ENCODE measurements at regions not wholly inside any gene's neighbourhood (a gene's known extent, or its start where the extent isn't known, plus 50 kb on each side); places are given as distances from the start of the nearest gene placed in this dataset.

DNA sequence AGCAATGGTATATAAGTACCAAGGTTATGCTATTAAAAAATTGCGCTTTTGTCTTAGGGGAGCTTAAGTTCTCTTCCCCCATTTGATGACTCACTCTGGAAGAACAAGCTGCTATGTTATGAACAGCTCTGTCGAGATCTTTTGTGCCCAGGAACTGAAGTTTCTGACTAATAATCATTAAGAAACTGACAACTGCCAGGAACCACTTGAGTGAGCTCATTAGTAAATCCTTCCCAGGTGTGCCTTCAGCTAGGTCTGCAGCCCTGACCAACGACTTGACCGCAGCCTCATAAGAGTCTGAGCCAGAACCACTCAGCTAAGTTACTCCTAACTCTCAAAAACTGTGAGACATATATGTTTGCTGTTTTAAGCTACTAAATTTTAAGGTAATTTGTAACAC, 147.8 kb downstream of the SLITRK6 start:
- Mint-ChIP-seq H3K36me3 (no peaks in the 10 kb centered on the region), H3K27ac (no peak overlapping the region), H3K9me3 (peaks cover 7% of the 10 kb centered on the region), H3K4me3 (no peak overlapping the region), H3K4me1 (no peaks in the 10 kb centered on the region)
- ATAC-seq, result no peak
- DNase-seq (ENCODE audit: low spot score in 2 of 2), result no peak

DNA sequence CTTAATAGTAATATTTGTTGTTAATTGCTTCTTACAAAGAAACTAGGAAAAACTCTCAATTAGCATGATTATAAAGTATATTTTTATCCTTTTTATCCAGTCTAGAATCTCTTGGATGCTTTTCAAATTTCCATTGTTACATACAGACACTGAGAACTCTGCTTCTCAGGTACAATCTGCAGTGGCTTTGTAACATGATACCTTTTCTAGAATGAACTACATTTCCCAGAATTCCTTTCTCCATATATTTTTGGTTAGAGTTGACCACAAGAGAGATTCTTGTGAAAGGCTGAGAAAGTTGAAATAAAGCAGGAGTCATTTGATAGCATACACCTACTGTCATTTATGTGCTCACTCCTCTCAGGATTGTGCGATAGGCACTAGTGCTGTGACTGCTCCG, 148.6 kb downstream of the SLITRK6 start:
- no peak overlapping the region for H3K4me3 Mint-ChIP-seq
- no peak for DNase-seq (ENCODE audit: low spot score in 2 of 2)
- no peaks in the 10 kb centered on the region for H3K4me1 Mint-ChIP-seq
- peaks cover 7% of the 10 kb centered on the region for H3K9me3 Mint-ChIP-seq
- no peak for ATAC-seq
- no peaks in the 10 kb centered on the region for H3K36me3 Mint-ChIP-seq
- no peak overlapping the region for H3K27ac Mint-ChIP-seq

DNA sequence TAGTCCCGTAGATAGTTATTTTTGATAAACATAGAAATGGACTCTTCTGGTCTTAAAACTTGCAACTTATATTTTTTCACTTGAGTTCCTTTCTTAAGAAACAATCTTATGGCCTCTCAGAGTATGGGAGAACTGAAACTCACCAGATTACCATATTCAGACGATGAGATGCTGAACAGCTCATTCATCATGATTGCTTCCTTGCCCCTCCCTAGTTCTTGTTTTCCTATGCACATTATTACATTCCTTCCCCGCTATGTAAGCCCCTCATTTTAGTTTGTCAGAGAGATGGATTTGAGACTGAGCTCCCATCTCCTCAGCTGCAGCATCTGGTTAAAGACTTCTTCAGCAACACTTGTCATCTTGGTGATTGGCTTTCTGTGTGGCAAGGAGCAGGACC, 158.5 kb downstream of the SLITRK6 start:
- DNase-seq (ENCODE audit: low spot score in 2 of 2), result no peak
- ATAC-seq, result no peak
- no peak overlapping the region for H3K27ac Mint-ChIP-seq
- no peaks in the 10 kb centered on the region for H3K36me3 Mint-ChIP-seq
- no peak overlapping the region for H3K4me3 Mint-ChIP-seq
- peaks cover 5% of the 10 kb centered on the region for H3K9me3 Mint-ChIP-seq
- H3K4me1 Mint-ChIP-seq, result no peaks in the 10 kb centered on the region

DNA sequence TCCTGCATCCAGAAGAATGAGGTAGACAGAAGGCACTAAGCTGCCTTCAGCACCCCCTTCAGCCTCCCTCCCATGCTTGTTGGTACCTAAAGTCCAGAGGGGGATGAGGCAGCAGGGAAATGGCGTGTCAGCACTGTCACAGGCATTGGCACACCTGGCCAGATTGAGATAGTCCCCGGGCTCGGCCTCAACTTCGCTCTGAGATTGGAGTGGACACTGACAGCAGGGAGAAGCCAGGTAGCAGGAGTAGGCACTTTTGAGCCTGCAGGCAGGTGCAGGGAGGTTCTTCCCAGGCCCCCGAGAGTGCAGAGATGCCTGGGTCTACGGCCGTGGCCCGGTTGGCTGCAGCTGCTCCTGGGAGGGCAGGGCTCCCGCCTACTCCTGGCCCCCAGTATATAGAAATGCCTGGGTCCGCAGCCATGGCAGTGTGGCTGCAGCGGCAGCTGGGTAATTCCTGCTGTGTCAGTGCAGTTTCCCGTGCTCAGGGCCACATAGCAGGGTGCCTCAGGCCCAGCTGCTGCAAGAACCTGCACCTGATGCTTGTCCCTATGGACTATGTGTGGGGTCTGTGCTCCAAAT, 160.3 kb downstream of the SLITRK6 start:
- DNase-seq (ENCODE audit: low spot score in 2 of 2) (no peak), ATAC-seq (peak; percentile 24)
- Mint-ChIP-seq H3K4me3 (no peak overlapping the region), H3K9me3 (peaks cover 5% of the 10 kb centered on the region), H3K36me3 (no peaks in the 10 kb centered on the region), H3K4me1 (no peaks in the 10 kb centered on the region), H3K27ac (no peak overlapping the region)

DNA sequence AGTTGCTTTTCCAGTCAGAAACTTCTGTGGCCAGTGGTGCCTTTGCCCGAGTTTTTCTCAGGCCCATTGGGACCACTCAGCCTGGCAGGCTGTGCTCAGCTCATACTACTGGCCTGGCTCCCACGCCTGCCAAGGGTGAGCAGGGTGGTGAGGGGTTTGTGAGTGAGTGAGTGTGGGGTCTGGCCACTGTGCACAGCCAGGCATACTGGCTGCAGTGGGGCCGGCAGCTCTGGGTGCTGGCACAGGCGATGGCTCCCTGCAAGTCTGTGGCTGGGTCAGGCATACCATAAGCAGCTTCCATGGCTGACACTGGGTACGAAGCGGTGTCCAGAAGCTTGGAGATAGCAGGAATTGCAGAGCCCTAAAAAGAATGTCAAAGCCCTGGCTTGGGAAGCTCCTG, 161.0 kb downstream of the SLITRK6 start:
- no peak for DNase-seq (ENCODE audit: low spot score in 2 of 2)
- H3K4me1 Mint-ChIP-seq, result no peaks in the 10 kb centered on the region
- peaks cover 5% of the 10 kb centered on the region for H3K9me3 Mint-ChIP-seq
- ATAC-seq, result peak; percentile 51
- H3K36me3 Mint-ChIP-seq, result no peaks in the 10 kb centered on the region
- H3K4me3 Mint-ChIP-seq, result no peak overlapping the region
- no peak overlapping the region for H3K27ac Mint-ChIP-seq

DNA sequence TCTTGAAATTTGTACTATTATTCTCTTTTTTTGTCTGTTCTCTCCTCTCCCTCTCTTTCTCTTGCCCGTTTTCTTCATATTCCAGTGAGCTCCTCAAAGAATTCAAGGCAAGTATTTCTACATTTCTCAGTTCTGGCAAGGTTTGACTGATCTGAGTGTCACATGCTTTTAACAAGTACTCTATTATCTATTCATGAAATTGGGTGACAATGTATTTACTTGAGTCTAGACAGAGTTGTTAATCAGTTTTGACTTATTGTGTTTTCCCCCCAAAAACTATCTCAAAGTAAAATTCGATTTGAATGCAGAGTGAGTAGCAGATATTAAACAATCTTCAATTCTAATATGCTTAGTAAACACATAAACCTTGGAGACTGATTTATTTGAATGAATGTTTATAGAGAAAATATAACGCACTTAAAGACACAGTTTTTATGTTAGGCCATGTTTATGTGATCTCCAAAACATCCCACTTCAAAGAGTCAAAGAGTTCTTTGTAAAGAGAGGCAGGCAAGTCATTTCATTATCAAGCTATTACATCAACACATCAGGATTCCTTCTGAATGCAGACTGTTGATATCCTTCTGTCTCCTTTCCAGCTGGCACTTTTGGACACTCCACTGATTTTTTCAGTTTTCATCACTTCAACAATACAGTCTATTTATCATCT, 166.6 kb downstream of the SLITRK6 start:
- Mint-ChIP-seq H3K4me1 (no peaks in the 10 kb centered on the region), H3K36me3 (no peaks in the 10 kb centered on the region), H3K9me3 (peaks cover 8% of the 10 kb centered on the region), H3K4me3 (no peak overlapping the region), H3K27ac (no peak overlapping the region)
- ATAC-seq (no peak), DNase-seq (ENCODE audit: low spot score in 2 of 2) (no peak)

DNA sequence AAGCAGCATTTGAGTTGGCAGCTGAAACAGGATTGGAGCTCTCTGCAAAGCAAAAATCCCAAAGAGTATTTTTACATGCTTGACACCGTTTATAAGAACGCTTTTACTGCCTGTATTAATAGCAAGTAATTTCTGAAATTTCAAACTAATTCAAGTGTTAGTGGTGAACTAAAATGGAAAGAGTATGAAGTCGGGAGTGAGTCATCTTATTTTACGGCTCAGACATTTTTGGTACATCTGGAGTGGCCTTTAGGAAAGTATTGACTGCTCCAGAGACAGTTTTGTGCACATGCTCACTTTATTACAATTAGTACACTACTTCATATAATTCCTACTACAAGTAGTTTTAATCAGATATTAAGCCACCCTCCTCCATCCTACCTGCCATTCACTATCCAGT, 167.4 kb downstream of the SLITRK6 start:
- DNase-seq (ENCODE audit: low spot score in 2 of 2), result no peak
- H3K27ac Mint-ChIP-seq, result no peak overlapping the region

DNA sequence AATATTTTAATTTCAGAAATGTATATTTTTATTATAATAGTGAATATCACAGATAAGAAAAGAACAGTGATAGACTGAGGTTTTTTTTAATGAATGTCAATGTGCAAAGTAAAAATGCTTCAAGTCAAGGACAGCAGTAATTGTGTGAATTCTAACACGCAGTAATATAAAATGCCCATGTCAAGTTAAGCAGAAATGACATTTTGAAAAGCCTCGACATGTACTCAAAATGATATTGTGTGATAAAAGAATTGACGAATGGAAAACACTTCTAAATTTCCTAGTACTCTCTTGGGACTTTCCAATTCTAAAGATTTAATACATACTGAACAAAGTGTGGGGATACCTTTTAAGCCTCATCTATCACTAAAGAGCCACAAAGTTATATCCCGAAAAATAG, 172.6 kb downstream of the SLITRK6 start:
- no peak for ATAC-seq
- Mint-ChIP-seq H3K9me3 (peaks cover 6% of the 10 kb centered on the region), H3K4me3 (no peak overlapping the region), H3K27ac (no peak overlapping the region), H3K36me3 (no peaks in the 10 kb centered on the region), H3K4me1 (no peaks in the 10 kb centered on the region)
- no peak for DNase-seq (ENCODE audit: low spot score in 2 of 2)

More for the DNA sequence above, 167.4 kb downstream of the SLITRK6 start:
- Mint-ChIP-seq H3K4me1 (no peaks in the 10 kb centered on the region), H3K4me3 (no peak overlapping the region), H3K36me3 (no peaks in the 10 kb centered on the region), H3K9me3 (peaks cover 8% of the 10 kb centered on the region)
- ATAC-seq, result no peak

DNA sequence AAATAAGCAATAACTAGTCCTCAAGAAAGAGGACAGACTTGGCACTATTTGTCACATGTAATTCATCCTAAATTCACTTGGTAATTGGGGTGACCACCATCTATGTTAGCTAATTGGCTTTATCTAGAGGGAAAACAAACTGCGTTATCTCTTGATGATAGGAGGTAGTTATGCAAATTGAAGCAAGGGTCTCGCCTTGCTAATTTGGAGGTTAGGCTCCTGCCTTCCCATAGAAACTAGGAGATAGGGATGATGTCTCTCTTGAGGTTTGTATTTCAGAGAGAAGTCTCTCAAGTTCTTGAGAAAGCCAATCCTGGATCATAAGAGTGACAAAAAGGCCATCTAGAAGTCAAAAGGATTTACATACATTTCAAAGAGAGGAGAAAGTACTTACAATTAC, 179.9 kb downstream of the SLITRK6 start:
- H3K36me3 Mint-ChIP-seq, result no peaks in the 10 kb centered on the region
- H3K4me3 Mint-ChIP-seq, result no peak overlapping the region
- ATAC-seq, result no peak
- no peak for DNase-seq (ENCODE audit: low spot score in 2 of 2)
- no peaks in the 10 kb centered on the region for H3K4me1 Mint-ChIP-seq
- peaks cover 8% of the 10 kb centered on the region for H3K9me3 Mint-ChIP-seq
- no peak overlapping the region for H3K27ac Mint-ChIP-seq

DNA sequence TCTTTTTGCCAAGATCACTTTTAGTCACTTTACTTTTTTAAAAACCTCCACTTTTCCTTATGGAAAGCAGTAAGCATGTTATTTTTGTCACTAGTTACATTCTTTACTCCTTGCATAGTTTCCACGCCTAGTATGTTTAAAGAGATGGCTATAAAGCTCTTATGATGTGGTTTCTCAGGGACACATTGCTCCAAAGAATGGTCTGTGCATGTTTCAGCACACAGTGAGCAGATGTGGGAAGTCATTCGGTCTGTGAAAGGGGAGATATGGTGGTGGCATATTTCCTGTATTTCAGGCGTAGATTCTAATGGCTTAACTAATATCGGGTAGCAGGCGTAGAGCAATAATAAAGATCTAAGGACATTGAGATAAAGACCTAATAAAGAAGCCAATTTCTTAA, 180.7 kb downstream of the SLITRK6 start:
- no peaks in the 10 kb centered on the region for H3K36me3 Mint-ChIP-seq
- no peak for DNase-seq (ENCODE audit: low spot score in 2 of 2)
- no peaks in the 10 kb centered on the region for H3K4me1 Mint-ChIP-seq
- H3K9me3 Mint-ChIP-seq, result peaks cover 8% of the 10 kb centered on the region
- no peak overlapping the region for H3K27ac Mint-ChIP-seq
- ATAC-seq, result no peak
- no peak overlapping the region for H3K4me3 Mint-ChIP-seq

DNA sequence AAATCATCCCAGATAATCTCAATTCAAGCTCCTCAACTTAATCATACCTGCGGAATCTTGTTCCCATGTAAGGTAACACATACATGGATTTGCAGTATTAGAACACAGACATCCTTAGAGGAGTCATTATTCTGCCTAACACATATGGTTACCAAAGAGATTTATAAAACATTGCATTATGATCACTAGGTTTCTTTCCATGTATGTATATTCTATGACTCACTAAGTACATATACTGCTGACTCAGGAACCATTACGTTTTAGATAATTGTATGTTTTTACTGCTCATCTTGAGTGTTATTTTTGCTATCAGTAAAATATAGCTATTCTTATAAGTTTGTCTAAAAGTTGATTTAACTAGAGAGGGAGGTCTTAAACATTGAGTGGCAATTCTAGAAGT, 182.9 kb downstream of the SLITRK6 start:
- H3K27ac Mint-ChIP-seq, result no peak overlapping the region
- no peak for ATAC-seq
- DNase-seq (ENCODE audit: low spot score in 2 of 2), result no peak
- no peak overlapping the region for H3K4me3 Mint-ChIP-seq
- no peaks in the 10 kb centered on the region for H3K4me1 Mint-ChIP-seq
- no peaks in the 10 kb centered on the region for H3K36me3 Mint-ChIP-seq
- peaks cover 5% of the 10 kb centered on the region for H3K9me3 Mint-ChIP-seq

DNA sequence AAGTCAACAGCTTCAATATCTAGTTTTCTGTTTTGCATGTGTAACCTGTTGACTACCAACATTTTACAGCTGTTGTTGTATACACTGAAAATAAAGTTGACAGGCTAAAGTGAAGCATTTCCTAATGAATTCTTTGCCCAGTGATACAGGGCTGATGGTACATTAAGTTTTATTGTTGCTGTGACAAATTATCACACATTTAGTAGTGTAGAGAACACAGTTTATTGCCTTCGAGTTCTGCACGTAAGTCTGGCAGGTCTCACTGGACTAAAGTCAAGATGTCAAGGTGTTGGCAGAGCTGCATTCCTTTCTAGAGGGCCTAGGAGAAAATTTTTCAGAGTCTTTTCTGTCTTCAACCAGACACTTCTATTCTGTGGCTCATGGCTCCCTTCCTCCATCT, 184.2 kb downstream of the SLITRK6 start:
- no peaks in the 10 kb centered on the region for H3K4me1 Mint-ChIP-seq

DNA sequence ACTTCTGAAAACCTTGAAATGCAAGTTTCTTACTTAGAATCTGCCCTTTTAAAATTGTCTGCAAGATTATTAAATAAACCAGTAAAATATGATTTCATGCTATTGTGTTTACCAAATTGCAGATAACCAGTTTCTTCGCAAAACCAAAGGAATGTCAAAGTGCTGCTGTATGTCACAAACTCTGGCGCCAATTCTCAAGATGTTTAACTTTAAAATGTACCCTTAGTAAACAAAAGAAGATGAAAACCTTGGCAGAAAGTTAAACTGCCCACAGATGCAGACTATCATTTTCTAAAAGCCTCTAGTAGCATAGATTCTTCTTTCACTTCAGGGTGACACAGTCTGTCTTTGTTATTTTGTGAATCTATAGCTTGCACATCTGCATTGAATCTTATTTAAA, 189.2 kb downstream of the SLITRK6 start:
- H3K36me3 Mint-ChIP-seq, result no peaks in the 10 kb centered on the region
- ATAC-seq (no peak), DNase-seq (ENCODE audit: low spot score in 2 of 2) (no peak)
- H3K4me1 Mint-ChIP-seq, result no peaks in the 10 kb centered on the region
- H3K27ac Mint-ChIP-seq, result no peak overlapping the region
- peaks cover 8% of the 10 kb centered on the region for H3K9me3 Mint-ChIP-seq
- H3K4me3 Mint-ChIP-seq, result no peak overlapping the region

More for the DNA sequence above, 184.2 kb downstream of the SLITRK6 start:
- Mint-ChIP-seq H3K27ac (no peak overlapping the region), H3K4me3 (no peak overlapping the region), H3K36me3 (no peaks in the 10 kb centered on the region), H3K9me3 (peaks cover 5% of the 10 kb centered on the region)
- DNase-seq (ENCODE audit: low spot score in 2 of 2), result no peak
- ATAC-seq, result no peak

DNA sequence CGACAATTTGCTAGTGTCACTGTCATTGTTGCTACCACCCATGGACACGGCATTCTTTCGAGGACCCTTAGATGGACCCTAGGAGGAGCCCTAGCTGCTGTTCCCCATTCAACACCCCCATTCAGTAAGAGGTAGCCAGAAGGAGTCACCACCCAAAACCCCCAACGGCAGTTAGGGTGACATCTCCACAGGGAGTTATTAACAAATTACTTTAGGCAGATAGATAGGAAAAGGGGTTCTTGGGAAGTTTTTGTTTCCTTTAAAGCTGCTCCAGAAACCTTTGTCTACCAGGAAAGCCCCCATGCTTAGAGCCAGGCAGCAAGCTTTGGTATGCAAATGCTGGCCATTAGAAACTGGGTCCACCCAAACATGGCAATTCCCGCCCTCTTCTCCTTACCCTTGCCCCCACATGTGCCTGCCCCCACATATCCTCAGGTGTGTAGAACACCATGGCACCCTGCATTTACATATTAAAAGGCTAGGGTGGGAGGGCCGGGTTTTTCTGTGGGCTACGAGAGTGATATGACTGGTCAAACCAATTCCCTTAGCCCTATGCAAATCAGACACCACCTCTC, 190.9 kb downstream of the SLITRK6 start:
- H3K9me3 Mint-ChIP-seq, result peaks cover 8% of the 10 kb centered on the region
- ATAC-seq (no peak), DNase-seq (ENCODE audit: low spot score in 2 of 2) (no peak)
- H3K27ac Mint-ChIP-seq, result no peak overlapping the region
- H3K36me3 Mint-ChIP-seq, result no peaks in the 10 kb centered on the region
- H3K4me1 Mint-ChIP-seq, result no peaks in the 10 kb centered on the region
- no peak overlapping the region for H3K4me3 Mint-ChIP-seq

DNA sequence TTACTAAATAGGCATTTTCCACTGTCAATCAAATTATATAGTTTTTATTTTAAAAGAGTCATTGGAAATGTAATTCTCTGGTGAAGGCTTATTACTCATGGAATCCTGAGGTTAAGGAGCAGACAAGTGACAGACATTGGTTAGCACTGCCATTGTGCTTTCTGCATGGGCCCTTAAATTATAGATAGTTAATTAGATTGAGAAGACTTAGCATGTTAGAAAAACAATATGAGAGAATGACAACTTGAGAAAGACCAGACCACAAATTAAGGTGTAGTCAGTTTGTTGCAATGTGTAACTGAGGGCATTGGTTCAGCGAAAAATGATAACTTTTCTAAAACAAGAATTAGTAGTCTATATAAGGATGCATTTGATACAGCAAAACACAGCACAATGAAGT, 195.5 kb downstream of the SLITRK6 start:
- H3K27ac Mint-ChIP-seq, result no peak overlapping the region
- DNase-seq (ENCODE audit: low spot score in 2 of 2), result no peak
- no peaks in the 10 kb centered on the region for H3K36me3 Mint-ChIP-seq

DNA sequence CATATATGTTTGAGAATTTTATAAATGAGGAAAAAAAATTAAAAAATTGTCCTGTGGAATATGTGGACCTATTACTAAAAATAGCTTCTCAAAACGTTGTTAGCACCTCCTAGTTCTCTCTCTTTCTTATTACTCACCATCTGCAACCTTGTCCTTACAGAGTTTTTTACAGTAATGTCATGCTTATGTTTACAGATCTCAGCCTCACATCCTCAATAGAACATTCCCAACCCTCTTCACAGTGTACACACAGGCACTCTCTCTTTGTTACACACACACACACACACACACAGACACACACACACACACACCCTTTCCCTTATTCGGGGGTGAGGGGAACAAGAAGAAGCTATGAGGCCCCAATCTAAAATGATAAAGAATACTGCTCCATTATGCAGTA, 197.7 kb downstream of the SLITRK6 start:
- DNase-seq (ENCODE audit: low spot score in 2 of 2) (no peak), ATAC-seq (no peak)
- peaks cover 11% of the 10 kb centered on the region for H3K9me3 Mint-ChIP-seq
- no peaks in the 10 kb centered on the region for H3K36me3 Mint-ChIP-seq
- H3K27ac Mint-ChIP-seq, result no peak overlapping the region
- no peak overlapping the region for H3K4me3 Mint-ChIP-seq
- H3K4me1 Mint-ChIP-seq, result no peaks in the 10 kb centered on the region

More for the DNA sequence above, 195.5 kb downstream of the SLITRK6 start:
- Mint-ChIP-seq H3K4me3 (no peak overlapping the region), H3K9me3 (peaks cover 15% of the 10 kb centered on the region), H3K4me1 (no peaks in the 10 kb centered on the region)
- ATAC-seq, result no peak
